ES-I3 (cell line): ENCODE measurements at regions not wholly inside any gene's neighbourhood (a gene's known extent, or its start where the extent isn't known, plus 50 kb on each side); places are given as distances from the start of the nearest gene placed in this dataset.

ENCODE experiments used
- H3K36me3 ChIP-seq: 2 replicates; pipeline ENCODE4 v1.6.1; 2013; ENCODE audit warnings: mild to moderate bottlenecking, low read length, control low read depth, moderate library complexity; ENCODE audit not compliant: insufficient read depth
- H3K4me1 ChIP-seq: 2 replicates; pipeline ENCODE4 v1.6.1; 2013; ENCODE audit warnings: mild to moderate bottlenecking, control low read depth, low read length; ENCODE audit not compliant: insufficient read depth
- H3K9ac ChIP-seq: 2 replicates; pipeline ENCODE4 v1.6.1; 2013; ENCODE audit warnings: low read depth, mild to moderate bottlenecking, low read length, moderate library complexity
- H3K9me3 ChIP-seq: 2 replicates; pipeline ENCODE4 v1.6.1; 2013; ENCODE audit warnings: mild to moderate bottlenecking, low read length, moderate library complexity; ENCODE audit not compliant: control insufficient read depth, insufficient read depth

- H3K9ac ChIP-seq: no peak overlapping the region
- no peaks in the 10 kb centered on the region for H3K36me3 ChIP-seq
- H3K9me3 ChIP-seq: no peaks in the 10 kb centered on the region
- peaks cover 11% of the 10 kb centered on the region for H3K4me1 ChIP-seq
Observed at GRCh38 chr12:91913651-91914050, 232.0 kb downstream of the BTG1 start.

- Histone ChIP-seq H3K36me3 (no peaks in the 10 kb centered on the region), H3K9ac (no peak overlapping the region), H3K4me1 (peaks cover 11% of the 10 kb centered on the region), H3K9me3 (no peaks in the 10 kb centered on the region)
Observed at GRCh38 chr12:91913124-91913523, 232.5 kb downstream of the BTG1 start.

GRCh38 chr12:91912178-91912577, 233.5 kb downstream of the BTG1 start:
- Histone ChIP-seq H3K36me3 (no peaks in the 10 kb centered on the region), H3K9ac (no peak overlapping the region), H3K9me3 (no peaks in the 10 kb centered on the region), H3K4me1 (peaks cover 11% of the 10 kb centered on the region)

- H3K36me3 ChIP-seq: no peaks in the 10 kb centered on the region
- H3K4me1 ChIP-seq: peaks cover 11% of the 10 kb centered on the region
- H3K9ac ChIP-seq: no peak overlapping the region
- no peaks in the 10 kb centered on the region for H3K9me3 ChIP-seq
Observed at GRCh38 chr12:91910871-91911388, 234.7 kb downstream of the BTG1 start.

GRCh38 chr12:91902860-91903683, 242.6 kb downstream of the BTG1 start:
- peaks cover 2% of the 10 kb centered on the region; the same call in 1 of the 2 replicates for H3K36me3 ChIP-seq
- no peaks in the 10 kb centered on the region for H3K4me1 ChIP-seq
- peaks cover 14% of the 10 kb centered on the region for H3K9me3 ChIP-seq

GRCh38 chr12:91901381-91902074, 244.1 kb downstream of the BTG1 start:
- Histone ChIP-seq H3K36me3 (peaks cover 2% of the 10 kb centered on the region; the same call in 1 of the 2 replicates), H3K4me1 (no peaks in the 10 kb centered on the region), H3K9ac (no peak overlapping the region), H3K9me3 (peaks cover 14% of the 10 kb centered on the region)

More at GRCh38 chr12:91902860-91903683, 242.6 kb downstream of the BTG1 start:
- no peak overlapping the region for H3K9ac ChIP-seq

GRCh38 chr12:91900971-91901370, 244.7 kb downstream of the BTG1 start:
- peaks cover 2% of the 10 kb centered on the region; the same call in 1 of the 2 replicates for H3K36me3 ChIP-seq
- H3K9ac ChIP-seq: no peak overlapping the region
- H3K9me3 ChIP-seq: peaks cover 14% of the 10 kb centered on the region
- H3K4me1 ChIP-seq: no peaks in the 10 kb centered on the region

- no peaks in the 10 kb centered on the region for H3K4me1 ChIP-seq
- peaks cover 12% of the 10 kb centered on the region for H3K9me3 ChIP-seq
- peaks cover 2% of the 10 kb centered on the region; the same call in 1 of the 2 replicates for H3K36me3 ChIP-seq
- H3K9ac ChIP-seq: no peak overlapping the region
Observed at GRCh38 chr12:91899056-91899455, 246.6 kb downstream of the BTG1 start.

GRCh38 chr12:91897025-91897515, 248.6 kb downstream of the BTG1 start:
- Histone ChIP-seq H3K36me3 (no peaks in the 10 kb centered on the region), H3K4me1 (no peaks in the 10 kb centered on the region), H3K9ac (no peak overlapping the region), H3K9me3 (peaks cover 7% of the 10 kb centered on the region)

GRCh38 chr12:91896286-91897024, 249.2 kb downstream of the BTG1 start:
- no peak overlapping the region for H3K9ac ChIP-seq
- no peaks in the 10 kb centered on the region for H3K36me3 ChIP-seq
- no peaks in the 10 kb centered on the region for H3K4me1 ChIP-seq
- H3K9me3 ChIP-seq: peaks cover 3% of the 10 kb centered on the region; the same call in 1 of the 2 replicates

- Histone ChIP-seq H3K9me3 (no peaks in the 10 kb centered on the region; the same call in 1 of the 2 replicates), H3K4me1 (no peaks in the 10 kb centered on the region), H3K36me3 (no peaks in the 10 kb centered on the region), H3K9ac (no peak overlapping the region)
Observed at GRCh38 chr12:91894911-91895310, 250.7 kb downstream of the BTG1 start.

GRCh38 chr12:91893476-91893875, 252.2 kb downstream of the BTG1 start:
- Histone ChIP-seq H3K4me1 (no peaks in the 10 kb centered on the region), H3K9ac (no peak overlapping the region)

GRCh38 chr12:91892081-91892855, 253.4 kb downstream of the BTG1 start:
- H3K9me3 ChIP-seq: no peaks in the 10 kb centered on the region
- H3K4me1 ChIP-seq: no peaks in the 10 kb centered on the region
- no peaks in the 10 kb centered on the region for H3K36me3 ChIP-seq
- H3K9ac ChIP-seq: no peak overlapping the region

More at GRCh38 chr12:91893476-91893875, 252.2 kb downstream of the BTG1 start:
- Histone ChIP-seq H3K9me3 (no peaks in the 10 kb centered on the region), H3K36me3 (no peaks in the 10 kb centered on the region)
